Suppressor macrophage (primary cell): ENCODE measurements at regions not wholly inside any gene's neighbourhood (a gene's known extent, or its start where the extent isn't known, plus 50 kb on each side); places are given as distances from the start of the nearest gene placed in this dataset.
"Not testable (repeated sequence)": the region's sequence is repeated elsewhere in the genome, so short reads cannot be mapped to it uniquely, and the experiment has no call there.

ENCODE experiments used
- DNase-seq, 4 experiments: peaks; one replicate each; pipeline ENCODE4 v3.0.0-alpha.2; 2020 to 2022

GRCh38 chr2:154507186-154507585 lies 191.3 kb upstream of the KCNJ3 start:
- no peak for DNase-seq

GRCh38 chr2:154518872-154519271 lies 179.6 kb upstream of the KCNJ3 start:
- no peak for DNase-seq

DNA sequence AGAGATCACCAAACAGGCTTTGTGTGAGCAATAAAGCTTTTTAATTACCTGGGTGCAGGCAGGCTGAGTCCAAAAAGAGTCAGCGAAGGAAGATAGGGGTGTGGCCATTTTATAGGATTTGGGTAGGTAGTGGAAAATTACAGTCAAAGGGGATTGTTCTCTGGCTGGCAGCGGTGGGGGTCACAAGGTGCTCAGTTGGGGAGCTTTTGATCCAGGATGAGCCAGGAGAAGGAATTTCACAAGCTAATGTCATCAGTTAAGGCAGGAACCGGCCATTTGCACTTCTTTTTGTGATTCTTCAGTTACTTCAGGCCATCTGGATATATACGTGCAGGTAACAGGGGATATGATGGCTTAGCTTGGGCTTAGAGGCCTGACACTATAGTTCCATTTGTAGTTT lies 177.5 kb upstream of the KCNJ3 start:
- not testable (repeated sequence) for DNase-seq

- no peak for DNase-seq
Observed at GRCh38 chr2:154526234-154526633, 172.3 kb upstream of the KCNJ3 start.

DNA sequence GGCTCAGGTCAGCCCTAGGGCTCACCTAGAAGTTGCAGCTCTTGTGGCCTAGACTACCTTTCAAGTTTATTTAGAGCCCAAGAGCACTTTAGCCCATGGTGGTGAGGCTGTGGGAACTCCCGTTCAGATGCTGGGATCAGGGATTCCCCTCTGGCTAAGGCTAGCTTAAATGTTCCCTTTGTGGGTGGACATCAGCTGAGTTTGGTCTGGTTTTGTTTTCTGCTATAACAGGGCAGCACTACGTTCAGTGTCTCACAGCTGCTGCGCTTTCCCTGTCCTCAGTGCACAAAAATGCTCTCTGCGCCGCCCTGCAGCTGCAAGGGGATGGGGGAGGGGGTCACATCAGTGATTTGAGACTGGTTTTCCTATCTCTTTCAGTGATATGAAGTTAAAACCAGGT lies 170.5 kb upstream of the KCNJ3 start:
- DNase-seq, result no peak

GRCh38 chr2:154532004-154532403 lies 166.5 kb upstream of the KCNJ3 start:
- no peak for DNase-seq

DNA sequence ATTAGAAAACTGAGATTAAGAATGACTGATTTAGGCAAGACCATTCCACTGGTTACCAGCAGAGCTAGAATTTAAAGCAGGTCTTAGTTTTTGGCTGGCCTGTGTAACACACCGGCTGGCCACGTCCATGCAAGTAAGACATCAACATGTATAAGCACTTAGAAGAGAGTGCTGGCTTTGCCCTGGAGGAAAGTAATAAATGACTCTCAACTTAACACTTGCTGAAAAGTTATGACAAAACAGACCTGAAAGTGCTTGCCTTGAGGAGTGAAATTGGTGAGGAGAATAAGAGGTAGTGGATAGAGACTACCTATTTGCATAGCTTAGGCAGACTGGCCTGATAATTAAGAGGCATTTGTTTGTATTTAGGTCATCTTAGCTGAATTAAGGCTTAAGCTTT lies 165.7 kb upstream of the KCNJ3 start:
- no peak for DNase-seq

DNA sequence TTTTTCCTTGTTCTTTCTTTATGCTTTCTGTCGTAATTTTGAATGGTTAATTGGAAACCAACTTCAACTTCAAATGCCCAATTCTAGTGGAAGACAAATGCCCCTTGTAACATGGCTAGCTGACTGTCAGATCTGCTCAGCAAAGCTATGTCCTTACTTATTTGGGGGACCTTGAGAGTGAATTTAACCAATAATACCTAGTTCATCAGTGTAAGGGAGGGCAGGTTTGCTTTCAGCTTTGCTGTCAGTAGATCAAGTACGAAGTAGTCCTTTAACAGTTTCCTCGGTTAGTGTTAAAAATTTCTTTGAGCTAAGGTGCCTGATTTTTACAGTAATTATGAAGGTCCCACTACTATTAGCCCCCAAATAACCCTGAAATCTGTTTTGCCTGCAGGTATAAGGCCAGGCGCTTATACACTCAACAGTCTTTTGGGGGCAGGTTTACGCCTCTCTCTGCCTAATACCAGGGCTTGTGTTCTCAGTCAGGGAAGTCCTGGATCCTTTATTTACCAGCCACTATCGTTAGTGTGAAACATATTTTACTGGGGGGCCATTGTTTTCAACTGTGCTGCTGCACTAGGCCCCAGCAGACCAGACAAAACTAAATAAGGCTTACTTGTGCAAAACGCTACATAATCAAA lies 165.1 kb upstream of the KCNJ3 start:
- DNase-seq, result no peak

GRCh38 chr2:154537024-154537423 lies 161.5 kb upstream of the KCNJ3 start:
- no peak for DNase-seq

DNA sequence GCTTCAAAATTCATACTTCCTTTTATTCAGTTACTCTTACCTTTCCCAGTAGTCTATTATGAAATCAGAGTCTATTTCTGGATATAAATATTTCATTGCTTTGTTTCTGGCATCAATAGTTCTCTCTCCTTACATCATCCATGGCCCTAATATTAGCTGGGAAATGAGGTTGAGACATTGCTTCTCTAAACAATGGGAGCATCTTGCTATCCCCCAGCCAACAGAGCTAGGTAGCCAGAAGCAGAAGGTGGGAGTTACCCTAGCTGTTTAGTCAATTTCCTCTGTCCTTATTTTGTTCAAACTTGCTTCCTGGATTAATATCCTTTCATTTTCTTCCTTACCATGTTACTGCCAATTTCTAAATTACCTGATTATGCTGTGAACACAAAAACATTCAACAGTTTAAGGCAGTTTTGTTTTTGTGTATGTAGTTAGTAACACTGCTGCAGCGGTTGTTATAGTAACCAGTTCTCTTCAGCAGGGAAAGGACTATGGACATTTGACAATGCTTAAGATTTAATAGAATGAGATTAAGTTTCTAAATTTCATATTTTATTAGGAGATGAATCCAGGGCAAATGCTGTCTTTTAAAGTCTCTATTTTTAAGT lies 160.5 kb upstream of the KCNJ3 start:
- DNase-seq, result no peak

DNA sequence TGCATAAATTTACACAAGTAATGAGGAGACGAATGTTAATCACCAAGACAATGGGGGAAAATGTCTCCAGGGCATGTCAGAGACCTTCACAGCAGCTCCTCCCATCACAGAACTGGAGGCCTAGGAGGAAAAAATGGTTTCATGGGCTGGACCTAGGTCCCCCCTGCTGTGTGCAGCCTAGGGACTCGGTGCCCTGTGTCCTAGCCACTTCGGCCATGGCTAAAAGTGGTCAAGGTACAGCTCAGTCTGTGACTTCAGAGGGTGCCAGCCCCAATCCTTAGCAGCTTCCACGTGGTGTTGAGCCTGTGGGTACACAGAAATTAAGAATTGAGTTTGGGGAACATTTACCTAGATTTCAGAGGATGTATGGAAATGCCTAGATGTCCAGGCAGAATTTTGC lies 152.2 kb upstream of the KCNJ3 start:
- DNase-seq, result no peak

DNA sequence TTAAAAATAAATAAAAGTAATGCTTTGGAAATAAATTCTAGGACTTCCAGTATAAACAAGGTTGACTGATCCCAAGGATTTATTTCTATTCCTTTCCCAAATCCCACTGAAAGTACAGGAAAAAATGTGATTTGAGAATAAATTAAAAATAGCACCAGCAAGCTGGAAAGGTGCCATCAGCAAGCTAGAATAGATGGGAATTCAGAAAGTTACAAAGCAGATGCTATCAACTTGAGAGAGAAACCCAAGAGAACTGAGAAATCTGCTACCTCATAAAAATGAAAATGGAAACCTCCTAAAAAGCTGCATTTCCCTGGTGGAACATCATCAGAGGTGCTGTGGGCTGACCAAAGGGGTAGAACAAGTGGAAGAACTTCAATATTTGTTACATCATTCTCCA lies 148.6 kb upstream of the KCNJ3 start:
- DNase-seq, result no peak

DNA sequence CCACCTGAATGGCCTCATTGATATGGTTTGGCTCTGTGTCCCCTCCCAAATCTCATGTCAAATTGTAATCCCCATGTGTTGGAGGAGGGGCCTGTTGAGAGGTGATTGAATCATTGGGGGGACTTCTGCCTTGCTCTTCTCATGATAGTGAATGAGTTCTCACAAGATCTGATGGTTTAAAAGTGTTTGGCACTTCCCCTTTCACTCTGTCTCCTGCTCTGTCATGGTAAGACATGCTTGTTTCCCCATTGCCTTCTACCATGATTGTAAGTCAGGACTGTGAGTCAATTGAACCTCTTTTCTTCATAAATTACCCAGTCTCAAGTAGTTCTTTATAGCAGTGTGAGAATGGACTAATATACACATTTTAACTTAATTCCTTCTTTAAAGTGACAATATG lies 146.8 kb upstream of the KCNJ3 start:
- DNase-seq, result no peak

GRCh38 chr2:154554046-154554445 lies 144.4 kb upstream of the KCNJ3 start:
- no peak for DNase-seq

- DNase-seq, result no peak
Observed at GRCh38 chr2:154555710-154556109, 142.8 kb upstream of the KCNJ3 start.

- no peak for DNase-seq
Observed at GRCh38 chr2:154556146-154556545, 142.3 kb upstream of the KCNJ3 start.

DNA sequence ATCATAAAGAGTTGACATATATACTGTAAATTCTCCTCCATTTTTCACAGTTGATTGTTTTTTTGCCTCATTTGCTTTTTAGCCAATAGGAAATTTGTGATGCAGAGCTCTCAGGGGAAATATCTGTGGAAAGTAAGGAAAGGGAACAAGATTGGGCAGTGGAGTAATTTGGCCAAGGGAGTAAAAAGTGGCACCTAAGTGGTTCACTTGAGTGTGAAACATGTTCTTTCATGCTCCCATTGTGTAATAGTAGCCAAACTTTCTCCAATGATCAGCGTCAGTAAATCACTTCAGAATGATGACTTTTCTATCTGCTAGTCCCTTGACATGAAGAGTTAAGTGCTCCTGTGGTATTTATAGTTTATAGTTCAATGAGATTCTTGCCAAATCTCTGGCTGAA lies 141.9 kb upstream of the KCNJ3 start:
- no peak for DNase-seq

DNA sequence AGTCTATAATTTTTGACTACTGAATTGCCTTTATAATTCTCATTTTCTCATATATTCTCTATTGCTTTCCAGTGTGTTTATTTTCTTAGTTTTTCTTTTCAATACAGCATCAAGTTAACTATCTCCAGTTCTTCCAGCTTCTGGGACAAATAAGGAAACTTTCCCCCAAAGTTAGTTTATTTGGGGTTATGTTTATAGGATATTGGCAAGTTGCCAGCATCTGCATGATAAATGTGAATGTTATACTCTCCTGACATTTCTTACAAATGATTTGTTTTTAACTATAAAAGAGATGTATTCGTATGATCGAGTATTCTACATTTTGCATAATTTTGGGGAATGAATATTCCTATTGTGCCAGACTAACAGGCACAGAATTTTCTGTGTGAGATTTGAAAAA lies 140.6 kb upstream of the KCNJ3 start:
- peak in 1 of 4 experiments; percentile 0 for DNase-seq

- DNase-seq, result no peak
Observed at GRCh38 chr2:154565433-154565832, 133.1 kb upstream of the KCNJ3 start.

DNA sequence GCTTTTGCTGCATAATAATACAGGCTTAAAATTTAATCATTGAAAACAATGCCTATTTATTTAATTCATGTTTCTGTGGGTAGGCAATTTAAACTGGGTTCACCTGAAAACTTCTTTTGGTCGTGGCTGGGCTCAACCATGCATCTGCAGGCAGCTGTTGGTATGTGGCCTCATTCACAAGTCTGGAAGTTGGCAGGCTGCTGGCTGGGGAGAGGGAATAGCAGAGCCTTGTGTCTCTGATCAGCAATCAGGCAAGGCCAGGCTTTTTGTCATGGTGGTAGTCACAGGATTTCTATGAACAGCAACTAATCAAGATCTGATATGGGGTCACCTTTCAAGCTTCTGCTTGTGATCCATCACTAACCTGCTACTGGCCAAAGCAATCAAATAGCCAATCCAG lies 130.1 kb upstream of the KCNJ3 start:
- DNase-seq, result no peak

DNA sequence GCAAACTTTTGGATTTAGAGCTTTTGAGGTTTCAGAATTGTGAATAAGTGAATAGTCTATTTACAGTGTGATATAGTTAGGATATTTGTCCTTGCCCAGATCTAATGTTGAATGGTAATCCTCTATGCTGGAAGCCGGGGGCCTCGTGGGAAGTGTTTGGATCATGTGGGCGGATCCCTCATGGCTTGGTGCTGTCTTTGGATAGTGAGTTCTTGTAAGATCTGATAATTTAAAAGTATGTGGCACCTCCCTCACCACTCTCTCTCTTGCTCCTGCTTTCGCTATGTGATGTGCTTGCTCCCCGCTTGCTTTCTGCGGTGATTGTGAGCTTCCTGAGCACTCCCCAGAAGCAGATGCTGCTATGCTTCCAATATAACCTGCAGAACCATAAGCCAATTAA lies 128.0 kb upstream of the KCNJ3 start:
- DNase-seq, result no peak

DNA sequence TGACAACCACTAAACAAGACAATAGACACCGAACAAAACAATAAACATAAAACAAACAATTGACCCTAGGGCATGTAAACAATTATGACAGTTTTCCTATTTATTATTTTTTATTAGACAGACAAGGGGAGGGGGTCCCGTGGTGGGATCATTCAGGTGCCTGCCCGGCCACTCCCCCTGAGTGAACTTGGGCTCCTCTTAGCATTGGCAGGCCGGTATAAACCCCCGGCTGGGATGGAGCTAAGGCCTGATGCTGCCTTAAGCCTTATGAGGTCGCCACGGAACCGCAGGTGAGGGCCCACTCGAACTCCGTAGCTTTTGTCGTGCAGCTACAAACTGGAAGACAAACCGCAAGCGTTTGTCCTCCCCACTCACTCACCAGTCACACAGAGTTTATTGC lies 121.8 kb upstream of the KCNJ3 start:
- DNase-seq, result not testable (repeated sequence)

- no peak for DNase-seq
Observed at GRCh38 chr2:154577390-154577789, 121.1 kb upstream of the KCNJ3 start.

GRCh38 chr2:154580767-154581166 lies 117.7 kb upstream of the KCNJ3 start:
- DNase-seq, result no peak

- not testable (repeated sequence) for DNase-seq
Observed at GRCh38 chr2:154582694-154583093, 115.8 kb upstream of the KCNJ3 start.
